Activated CD8-positive, alpha-beta T cell treated with anti-CD3 and anti-CD28 coated beads, Interleukin-2, amount 10 ng/mL, durations not matched to agents 7 days and 5 days (primary cell): ENCODE measurements at regions not wholly inside any gene's neighbourhood (a gene's known extent, or its start where the extent isn't known, plus 50 kb on each side); places are given as distances from the start of the nearest gene placed in this dataset.
"Not testable (repeated sequence)": the region's sequence is repeated elsewhere in the genome, so short reads cannot be mapped to it uniquely, and the experiment has no call there.

Experiments used
- ATAC-seq: fragments of 150-1000 bp; cut with Tn5 transposase; one replicate; pipeline ENCODE4 v1.10.0; 2021; ENCODE audit warnings: moderate library complexity
- CTCF ChIA-PET: fragments of 350-600 bp; sonication (Branson Sonifier 250); formaldehyde crosslinking; loops from one replicate; lab custom pipeline; 2021; ENCODE audit warnings: antibody characterized with exemption; lab: Charles Lee
- POLR2A ChIA-PET: fragments of 350-600 bp; sonication (Branson Sonifier 250); formaldehyde crosslinking; loops from one replicate; lab custom pipeline; 2021; ENCODE audit warnings: antibody characterized with exemption; lab: Charles Lee
- DNase-seq: peaks from one replicate; pipeline ENCODE4 v3.0.0-alpha.2; 2020
- H3K27ac Mint-ChIP-seq: one replicate; pipeline ENCODE4 v1.8.0; 2021; ENCODE audit warnings: mild to moderate bottlenecking, mixed read lengths
- H3K27me3 Mint-ChIP-seq: one replicate; pipeline ENCODE4 v1.8.0; 2021; ENCODE audit warnings: low read depth, mixed read lengths
- H3K36me3 Mint-ChIP-seq: one replicate; pipeline ENCODE4 v1.8.0; 2021; ENCODE audit warnings: low read depth, mixed read lengths
- H3K4me1 Mint-ChIP-seq: one replicate; pipeline ENCODE4 v1.8.0; 2021; ENCODE audit warnings: low read depth, mixed read lengths
- H3K4me3 Mint-ChIP-seq: one replicate; pipeline ENCODE4 v1.8.0; 2021; ENCODE audit warnings: mild to moderate bottlenecking, mixed read lengths
- H3K9me3 Mint-ChIP-seq: one replicate; pipeline ENCODE4 v1.8.0; 2022; ENCODE audit warnings: mixed read lengths; ENCODE audit not compliant: insufficient read depth

- Mint-ChIP-seq H3K4me3 (no peak overlapping the region), H3K4me1 (no peaks in the 10 kb centered on the region), H3K9me3 (no peaks in the 10 kb centered on the region), H3K27me3 (no peaks in the 10 kb centered on the region), H3K27ac (no peak overlapping the region), H3K36me3 (no peaks in the 10 kb centered on the region)
- CTCF ChIA-PET = no interaction called here
- ATAC-seq (no peak), DNase-seq (no peak)
- POLR2A ChIA-PET = no interaction called here
Observed at GRCh38 chr4:163697121-163697520, 202.6 kb downstream of the TMA16 start.

DNA sequence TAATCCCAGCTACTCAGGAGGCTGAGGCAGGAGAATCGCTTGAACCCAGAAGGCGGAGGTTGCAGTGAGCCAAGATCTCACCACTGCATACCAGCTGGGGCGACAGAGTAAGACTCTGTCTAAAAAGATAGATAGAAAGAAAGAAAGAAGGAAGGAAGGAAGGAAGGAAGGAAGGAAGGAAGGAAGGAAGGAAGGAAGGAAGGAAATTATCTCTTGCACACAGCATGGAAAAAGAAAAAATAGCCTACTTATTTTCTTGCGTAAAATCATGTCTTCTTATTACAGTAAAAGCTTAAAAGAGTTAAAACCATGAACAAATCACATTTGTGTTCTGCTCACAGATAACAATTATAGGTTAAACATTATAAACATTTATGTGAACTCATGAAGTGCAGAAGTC lies 205.9 kb downstream of the TMA16 start:
- CTCF ChIA-PET, H3K36me3 Mint-ChIP-seq, POLR2A ChIA-PET, H3K4me1 Mint-ChIP-seq, ATAC-seq, DNase-seq, H3K4me3 Mint-ChIP-seq, H3K27ac Mint-ChIP-seq, H3K9me3 Mint-ChIP-seq, H3K27me3 Mint-ChIP-seq: not testable (repeated sequence)

DNA sequence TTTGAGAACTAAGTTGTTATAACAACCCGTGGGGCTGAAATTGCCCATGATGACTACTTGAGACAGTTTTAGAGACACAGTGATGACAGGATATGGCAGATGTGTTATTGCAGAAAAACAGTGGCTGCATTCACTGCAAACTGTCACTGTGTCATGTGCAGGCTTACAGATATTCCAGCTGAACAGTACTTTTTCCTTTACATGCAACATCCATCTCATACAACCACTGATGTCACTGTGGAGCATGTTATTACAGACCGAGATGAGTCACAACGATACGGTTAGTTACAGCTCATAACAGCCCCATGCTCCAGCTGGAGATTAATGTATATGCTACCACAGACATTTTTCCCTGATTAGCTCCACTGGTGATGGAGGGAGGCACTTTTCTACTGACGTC lies 207.4 kb downstream of the TMA16 start:
- ChIA-PET CTCF (no interaction called here), POLR2A (no interaction called here)
- Mint-ChIP-seq H3K27me3 (no peaks in the 10 kb centered on the region), H3K4me3 (no peak overlapping the region), H3K36me3 (no peaks in the 10 kb centered on the region), H3K4me1 (no peaks in the 10 kb centered on the region), H3K27ac (no peak overlapping the region), H3K9me3 (no peaks in the 10 kb centered on the region)
- no peak for DNase-seq
- ATAC-seq = no peak

DNA sequence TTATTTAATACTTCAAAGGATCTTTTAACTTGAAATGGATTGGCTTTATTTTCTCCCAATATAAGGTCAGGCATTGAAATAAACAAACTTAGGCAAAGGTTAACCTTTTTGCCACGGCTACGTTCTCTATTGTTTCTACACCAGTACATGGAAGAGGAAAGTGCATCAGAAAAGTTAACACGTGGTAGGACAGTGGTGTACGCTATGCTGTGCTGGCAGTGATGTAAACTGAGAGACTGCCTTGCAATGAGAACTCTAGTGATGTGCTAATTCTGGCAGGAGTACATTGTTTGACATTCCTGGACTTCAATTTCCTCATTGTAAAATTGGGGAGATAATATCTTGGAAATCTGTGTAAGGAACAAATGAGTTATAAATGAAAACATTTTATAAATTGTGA lies 208.2 kb downstream of the TMA16 start:
- no peaks in the 10 kb centered on the region for H3K36me3 Mint-ChIP-seq
- DNase-seq (no peak), ATAC-seq (no peak)
- no peaks in the 10 kb centered on the region for H3K27me3 Mint-ChIP-seq
- no peaks in the 10 kb centered on the region for H3K9me3 Mint-ChIP-seq
- no peak overlapping the region for H3K27ac Mint-ChIP-seq
- no peak overlapping the region for H3K4me3 Mint-ChIP-seq
- POLR2A ChIA-PET = no interaction called here
- CTCF ChIA-PET = no interaction called here
- no peaks in the 10 kb centered on the region for H3K4me1 Mint-ChIP-seq

DNA sequence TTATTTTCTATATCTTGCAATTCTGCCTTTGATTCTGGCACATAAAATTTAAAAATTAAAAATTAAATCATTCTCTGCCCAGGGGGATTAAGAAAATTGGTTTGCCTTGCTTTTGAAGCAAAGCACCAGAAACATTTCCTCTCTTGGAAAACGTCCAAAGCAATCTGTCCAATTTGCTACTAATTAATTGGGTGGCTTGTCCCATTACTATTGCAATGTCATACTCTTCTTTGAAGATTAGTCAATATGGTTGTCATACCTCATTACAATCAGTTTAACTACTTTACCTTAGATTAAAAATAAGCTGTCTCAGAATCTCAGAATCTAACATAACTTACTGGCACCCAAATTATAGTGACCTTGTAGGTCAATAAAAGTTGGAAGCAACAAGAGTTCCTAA lies 208.8 kb downstream of the TMA16 start:
- DNase-seq = no peak
- POLR2A ChIA-PET = no interaction called here
- H3K9me3 Mint-ChIP-seq = no peaks in the 10 kb centered on the region
- ATAC-seq = no peak
- H3K4me3 Mint-ChIP-seq = no peak overlapping the region
- H3K36me3 Mint-ChIP-seq = no peaks in the 10 kb centered on the region
- CTCF ChIA-PET = no interaction called here
- no peaks in the 10 kb centered on the region for H3K4me1 Mint-ChIP-seq
- no peak overlapping the region for H3K27ac Mint-ChIP-seq
- no peaks in the 10 kb centered on the region for H3K27me3 Mint-ChIP-seq

GRCh38 chr4:163707873-163708272 lies 213.4 kb downstream of the TMA16 start:
- no peaks in the 10 kb centered on the region for H3K36me3 Mint-ChIP-seq
- H3K9me3 Mint-ChIP-seq = no peaks in the 10 kb centered on the region
- POLR2A ChIA-PET = no interaction called here
- H3K4me3 Mint-ChIP-seq = no peak overlapping the region
- no peaks in the 10 kb centered on the region for H3K4me1 Mint-ChIP-seq
- CTCF ChIA-PET = interaction anchor here (0.6 kb wide), 1 partner anchor 637 kb away, joined by 3 read pairs; no protein-coding TSS in a partner anchor
- H3K27ac Mint-ChIP-seq = no peak overlapping the region
- no peak for DNase-seq
- H3K27me3 Mint-ChIP-seq = no peaks in the 10 kb centered on the region
- ATAC-seq = no peak

DNA sequence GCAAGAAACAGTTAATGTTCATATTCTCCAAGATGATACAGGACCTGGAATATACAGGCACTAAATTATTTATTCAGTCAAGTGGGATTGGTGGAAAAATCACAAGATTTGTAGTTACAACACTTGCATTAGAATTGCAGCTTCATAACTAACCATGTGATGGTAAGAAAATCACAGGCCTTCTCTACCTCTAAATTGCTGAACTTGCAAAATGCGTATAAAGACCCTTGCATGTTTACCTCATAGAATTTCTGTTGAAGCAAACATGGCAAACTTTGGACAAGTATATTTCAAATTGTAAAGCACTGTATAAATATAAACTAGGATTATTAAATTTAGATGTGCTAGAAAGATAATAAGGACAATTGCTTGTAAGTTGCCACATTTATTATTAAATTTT lies 215.1 kb downstream of the TMA16 start:
- H3K36me3 Mint-ChIP-seq = no peaks in the 10 kb centered on the region
- DNase-seq = no peak
- no peaks in the 10 kb centered on the region for H3K9me3 Mint-ChIP-seq
- H3K4me3 Mint-ChIP-seq = no peak overlapping the region
- H3K4me1 Mint-ChIP-seq = no peaks in the 10 kb centered on the region
- no peak overlapping the region for H3K27ac Mint-ChIP-seq
- POLR2A ChIA-PET = no interaction called here
- CTCF ChIA-PET = no interaction called here
- no peaks in the 10 kb centered on the region for H3K27me3 Mint-ChIP-seq
- no peak for ATAC-seq

DNA sequence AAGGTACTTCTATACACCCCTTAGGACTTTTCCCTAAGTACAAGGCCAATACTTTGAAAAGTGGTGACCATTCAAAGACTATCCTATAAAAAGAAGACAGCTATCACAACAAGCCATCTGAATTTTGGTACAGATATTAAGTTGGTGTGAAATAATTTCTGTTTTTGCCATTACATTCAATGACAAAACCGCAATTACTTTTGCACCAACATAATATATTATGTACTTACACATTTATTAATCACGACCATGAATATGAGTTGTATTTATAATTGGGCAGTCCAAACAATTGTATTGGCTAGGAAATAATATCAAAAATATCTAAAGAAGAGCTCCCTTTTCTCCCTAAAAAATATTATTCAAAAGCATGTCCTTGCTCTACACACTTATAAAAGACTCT lies 215.7 kb downstream of the TMA16 start:
- no peaks in the 10 kb centered on the region for H3K36me3 Mint-ChIP-seq
- H3K9me3 Mint-ChIP-seq = no peaks in the 10 kb centered on the region
- ATAC-seq (no peak), DNase-seq (no peak)
- H3K4me3 Mint-ChIP-seq = no peak overlapping the region
- no peaks in the 10 kb centered on the region for H3K4me1 Mint-ChIP-seq
- no peak overlapping the region for H3K27ac Mint-ChIP-seq
- CTCF ChIA-PET = no interaction called here
- H3K27me3 Mint-ChIP-seq = no peaks in the 10 kb centered on the region
- POLR2A ChIA-PET = no interaction called here

GRCh38 chr4:163724495-163724894 lies 230.0 kb downstream of the TMA16 start:
- H3K36me3 Mint-ChIP-seq, DNase-seq, POLR2A ChIA-PET, H3K27ac Mint-ChIP-seq, H3K4me1 Mint-ChIP-seq, H3K27me3 Mint-ChIP-seq, CTCF ChIA-PET, ATAC-seq, H3K4me3 Mint-ChIP-seq, H3K9me3 Mint-ChIP-seq: not testable (repeated sequence)

- Mint-ChIP-seq H3K4me1 (no peaks in the 10 kb centered on the region), H3K27me3 (no peaks in the 10 kb centered on the region), H3K4me3 (no peak overlapping the region), H3K36me3 (no peaks in the 10 kb centered on the region), H3K9me3 (no peaks in the 10 kb centered on the region), H3K27ac (no peak overlapping the region)
- DNase-seq (no peak), ATAC-seq (no peak)
- ChIA-PET POLR2A (no interaction called here), CTCF (no interaction called here)
Observed at GRCh38 chr4:163726641-163727040, 232.2 kb downstream of the TMA16 start.

DNA sequence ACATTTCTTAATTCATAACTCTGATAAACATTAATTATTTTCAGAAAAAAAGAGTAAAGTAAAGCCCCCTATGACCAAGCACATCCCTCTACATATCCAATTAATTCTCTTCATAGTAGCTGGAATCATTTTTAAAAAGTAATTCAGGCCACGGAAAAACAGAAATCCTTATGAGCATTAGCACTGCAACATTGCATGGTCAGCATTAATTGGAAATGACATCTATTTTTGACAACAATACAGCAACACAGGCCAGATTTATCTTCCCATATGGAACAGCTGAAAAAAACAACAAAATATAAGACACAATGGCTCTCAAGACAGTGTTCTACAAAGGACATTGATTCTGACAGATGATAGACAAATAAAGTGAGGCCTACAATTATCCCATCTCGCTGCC lies 236.6 kb downstream of the TMA16 start:
- ChIA-PET POLR2A (no interaction called here), CTCF (no interaction called here)
- no peaks in the 10 kb centered on the region for H3K9me3 Mint-ChIP-seq
- no peaks in the 10 kb centered on the region for H3K4me1 Mint-ChIP-seq
- no peaks in the 10 kb centered on the region for H3K36me3 Mint-ChIP-seq
- no peak for DNase-seq
- no peaks in the 10 kb centered on the region for H3K27me3 Mint-ChIP-seq
- no peak overlapping the region for H3K4me3 Mint-ChIP-seq
- no peak for ATAC-seq
- no peak overlapping the region for H3K27ac Mint-ChIP-seq

GRCh38 chr4:163732473-163732872 lies 238.0 kb downstream of the TMA16 start:
- CTCF ChIA-PET = no interaction called here
- Mint-ChIP-seq H3K9me3 (no peaks in the 10 kb centered on the region), H3K27me3 (no peaks in the 10 kb centered on the region), H3K36me3 (no peaks in the 10 kb centered on the region), H3K27ac (no peak overlapping the region), H3K4me1 (no peaks in the 10 kb centered on the region), H3K4me3 (no peak overlapping the region)
- ATAC-seq (no peak), DNase-seq (no peak)
- POLR2A ChIA-PET = no interaction called here

GRCh38 chr4:163736876-163737275 lies 242.4 kb downstream of the TMA16 start:
- no peak for ATAC-seq
- POLR2A ChIA-PET = no interaction called here

More at GRCh38 chr4:163736876-163737275, 242.4 kb downstream of the TMA16 start:
- Mint-ChIP-seq H3K9me3 (no peaks in the 10 kb centered on the region), H3K4me3 (no peak overlapping the region), H3K36me3 (no peaks in the 10 kb centered on the region), H3K27ac (no peak overlapping the region), H3K4me1 (no peaks in the 10 kb centered on the region), H3K27me3 (no peaks in the 10 kb centered on the region)
- CTCF ChIA-PET = no interaction called here
- DNase-seq = no peak
